GM12874 (cell line): ENCODE measurements at regions not wholly inside any gene's neighbourhood (a gene's known extent, or its start where the extent isn't known, plus 50 kb on each side); places are given as distances from the start of the nearest gene placed in this dataset.

Source experiments
- TF ChIP-seq, protein P1 (sequence below): IDR thresholded peaks from 2 replicates; pipeline ENCODE4 v1.5.1; 2011; ENCODE audit warnings: low read depth, mild to moderate bottlenecking, control low read depth, low read length, moderate library complexity; ENCODE audit not compliant: insufficient read depth

GRCh38 chr9:115691693-115692092 is 461.9 kb upstream of the PAPPA start:
- TF ChIP-seq, protein P1, sequence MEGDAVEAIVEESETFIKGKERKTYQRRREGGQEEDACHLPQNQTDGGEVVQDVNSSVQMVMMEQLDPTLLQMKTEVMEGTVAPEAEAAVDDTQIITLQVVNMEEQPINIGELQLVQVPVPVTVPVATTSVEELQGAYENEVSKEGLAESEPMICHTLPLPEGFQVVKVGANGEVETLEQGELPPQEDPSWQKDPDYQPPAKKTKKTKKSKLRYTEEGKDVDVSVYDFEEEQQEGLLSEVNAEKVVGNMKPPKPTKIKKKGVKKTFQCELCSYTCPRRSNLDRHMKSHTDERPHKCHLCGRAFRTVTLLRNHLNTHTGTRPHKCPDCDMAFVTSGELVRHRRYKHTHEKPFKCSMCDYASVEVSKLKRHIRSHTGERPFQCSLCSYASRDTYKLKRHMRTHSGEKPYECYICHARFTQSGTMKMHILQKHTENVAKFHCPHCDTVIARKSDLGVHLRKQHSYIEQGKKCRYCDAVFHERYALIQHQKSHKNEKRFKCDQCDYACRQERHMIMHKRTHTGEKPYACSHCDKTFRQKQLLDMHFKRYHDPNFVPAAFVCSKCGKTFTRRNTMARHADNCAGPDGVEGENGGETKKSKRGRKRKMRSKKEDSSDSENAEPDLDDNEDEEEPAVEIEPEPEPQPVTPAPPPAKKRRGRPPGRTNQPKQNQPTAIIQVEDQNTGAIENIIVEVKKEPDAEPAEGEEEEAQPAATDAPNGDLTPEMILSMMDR = no peak

- TF ChIP-seq, protein P1 = no peak
These were observed 459.6 kb upstream of the PAPPA start for GRCh38 chr9:115694014-115694413.

- TF ChIP-seq, protein P1 = no peak
These were observed 458.6 kb upstream of the PAPPA start for GRCh38 chr9:115694991-115695390.

DNA sequence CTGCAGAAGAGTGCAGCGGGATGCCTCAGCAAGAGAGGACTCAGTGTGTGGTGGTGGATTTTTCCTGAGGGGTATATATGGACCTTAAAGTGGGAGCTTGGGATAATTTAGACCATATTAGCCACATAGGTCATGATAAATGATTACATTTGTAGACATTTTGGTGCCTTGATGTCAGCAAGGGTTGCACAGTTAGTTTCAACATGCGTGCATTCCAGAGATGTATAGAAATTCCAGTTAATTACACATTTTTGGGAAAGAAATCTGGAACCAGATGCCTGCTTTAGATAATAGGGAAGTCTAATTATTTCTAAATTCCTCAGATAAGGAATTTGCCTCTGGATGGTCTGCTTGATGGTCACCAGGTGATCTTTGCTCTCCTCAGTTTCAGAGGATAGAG is 440.6 kb upstream of the PAPPA start:
- TF ChIP-seq, protein P1 = no peak

GRCh38 chr9:115715666-115716065 is 437.9 kb upstream of the PAPPA start:
- TF ChIP-seq, protein P1 = no peak

- TF ChIP-seq, protein P1 = no peak
These were observed 436.3 kb upstream of the PAPPA start for GRCh38 chr9:115717298-115717697.

DNA sequence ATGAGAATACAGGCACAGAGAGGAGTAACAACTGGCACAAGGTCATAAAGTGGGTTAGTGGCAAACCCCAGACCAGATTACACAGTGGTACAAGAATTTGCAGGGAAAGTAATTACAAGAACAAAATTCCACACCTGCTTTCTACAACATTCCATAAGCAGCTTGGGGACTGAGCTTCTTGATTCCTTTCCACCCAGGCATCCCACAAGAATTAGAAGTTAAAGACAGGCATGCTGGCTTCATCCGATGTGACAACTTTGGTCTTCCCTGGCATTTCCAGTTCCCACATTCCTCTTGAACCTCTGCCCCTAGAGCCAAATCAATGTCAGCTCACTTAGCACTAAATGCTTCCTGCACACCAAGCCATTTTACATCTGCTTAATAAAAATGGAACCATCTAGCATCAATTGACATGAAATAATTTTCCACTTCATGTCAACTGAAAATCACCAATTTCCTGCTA is 435.8 kb upstream of the PAPPA start:
- TF ChIP-seq, protein P1 = no peak
